ENCODE measurements at regions not wholly inside any gene's neighbourhood (a gene's known extent, or its start where the extent isn't known, plus 50 kb on each side); places are given as distances from the start of the nearest gene placed in this dataset.
A peak's percentile ranks its signal among the peaks of the same experiment; 100 is the strongest.

GRCh38 chr2:30323499-30323898 is 92.2 kb downstream of the LBH start:
- no peak for TF ChIP-seq Cebpa-rat (IDR thresholded peaks at IDR 0.05)
- no peak overlapping the region for H3K4me3 ChIP-seq
- H3K27me3 ChIP-seq = no peaks in the 10 kb centered on the region

GRCh38 chr2:30324245-30324908 is 93.0 kb downstream of the LBH start:
- no peak overlapping the region for H3K27ac ChIP-seq
- peak overlapping the region in 7 of 11 experiments; percentile 45 to 71 (median 68); a peak in 13 of 22 replicates for H3K4me2 ChIP-seq
- TF ChIP-seq Cebpa-rat (IDR thresholded peaks at IDR 0.05) = no peak
- H3K4me3 ChIP-seq = no peak overlapping the region
- H3K9ac ChIP-seq = no peak overlapping the region
- H4K20me1 ChIP-seq = no peaks in the 10 kb centered on the region
- H3K27me3 ChIP-seq = no peaks in the 10 kb centered on the region
- peaks cover 15 to 57% (median 35%) of the 10 kb centered on the region in 10 experiments for H3K4me1 ChIP-seq
- peaks cover 0 to 8% (median 7%) of the 10 kb centered on the region in 11 experiments; a peak in 16 of 22 replicates for H3K9me3 ChIP-seq (replicated peaks in 1 of 11)
- H3K36me3 ChIP-seq = no peaks in the 10 kb centered on the region

More at GRCh38 chr2:30323499-30323898, 92.2 kb downstream of the LBH start:
- peaks cover 0 to 5% (median 0%) of the 10 kb centered on the region in 11 experiments; a peak in 3 of 22 replicates for H3K9me3 ChIP-seq (replicated peaks in 1 of 11)
- peak overlapping the region in 8 of 11 experiments; percentile 4 to 71 (median 61); a peak in 15 of 22 replicates for H3K4me2 ChIP-seq
- H4K20me1 ChIP-seq = no peaks in the 10 kb centered on the region
- no peak overlapping the region for H3K9ac ChIP-seq
- H3K4me1 ChIP-seq = peaks cover 15 to 57% (median 35%) of the 10 kb centered on the region in 10 experiments
- H3K27ac ChIP-seq = no peak overlapping the region
- H3K36me3 ChIP-seq = no peaks in the 10 kb centered on the region

GRCh38 chr2:30325600-30326328 is 94.4 kb downstream of the LBH start:
- TF ChIP-seq Cebpa-rat (IDR thresholded peaks at IDR 0.05) = no peak
- Histone ChIP-seq H3K9me3 (replicated peaks in 1 of 11) (peaks cover 9 to 22% (median 21%) of the 10 kb centered on the region in 11 experiments; a peak in 21 of 22 replicates), H3K4me2 (peak overlapping the region; percentile 2 to 47 (median 24); a peak in 16 of 22 replicates), H3K27me3 (no peaks in the 10 kb centered on the region), H3K36me3 (no peaks in the 10 kb centered on the region), H3K27ac (no peak overlapping the region), H3K9ac (no peak overlapping the region), H3K4me3 (no peak overlapping the region), H3K4me1 (peaks cover 15 to 57% (median 35%) of the 10 kb centered on the region in 10 experiments), H4K20me1 (no peaks in the 10 kb centered on the region)

GRCh38 chr2:30326497-30326896 is 95.2 kb downstream of the LBH start:
- TF ChIP-seq Cebpa-rat (IDR thresholded peaks at IDR 0.05) = no peak
- no peak overlapping the region for H3K9ac ChIP-seq
- H3K4me3 ChIP-seq = no peak overlapping the region
- no peaks in the 10 kb centered on the region for H3K27me3 ChIP-seq
- H3K36me3 ChIP-seq = no peaks in the 10 kb centered on the region
- peaks cover 9 to 49% (median 29%) of the 10 kb centered on the region in 10 experiments for H3K4me1 ChIP-seq
- peak overlapping the region in 10 of 11 experiments; percentile 2 to 47 (median 30); a peak in 9 of 22 replicates for H3K4me2 ChIP-seq
- H3K27ac ChIP-seq = no peak overlapping the region
- no peaks in the 10 kb centered on the region for H4K20me1 ChIP-seq
- peaks cover 12 to 28% (median 22%) of the 10 kb centered on the region in 11 experiments; a peak in 21 of 22 replicates for H3K9me3 ChIP-seq (replicated peaks in 1 of 11)

- H3K4me1 ChIP-seq = peaks cover 22 to 37% (median 26%) of the 10 kb centered on the region in 10 experiments
- H3K4me2 ChIP-seq = no peak overlapping the region
- H3K27ac ChIP-seq = no peak overlapping the region
- peaks cover 12 to 29% (median 22%) of the 10 kb centered on the region in 11 experiments; a peak in 21 of 22 replicates for H3K9me3 ChIP-seq (replicated peaks in 1 of 11)
- TF ChIP-seq Cebpa-rat (IDR thresholded peaks at IDR 0.05) = no peak
- H4K20me1 ChIP-seq = no peaks in the 10 kb centered on the region
- H3K9ac ChIP-seq = no peak overlapping the region
- no peaks in the 10 kb centered on the region for H3K36me3 ChIP-seq
- H3K27me3 ChIP-seq = no peaks in the 10 kb centered on the region
- no peak overlapping the region for H3K4me3 ChIP-seq
These were observed 99.7 kb downstream of the LBH start for GRCh38 chr2:30331038-30331437.

- TF ChIP-seq Cebpa-rat (IDR thresholded peaks at IDR 0.05) = no peak
- H3K9ac ChIP-seq = no peak overlapping the region
- no peaks in the 10 kb centered on the region for H3K27me3 ChIP-seq
- H3K4me3 ChIP-seq = no peak overlapping the region
- H3K4me2 ChIP-seq = no peak overlapping the region
- H3K27ac ChIP-seq = no peak overlapping the region
- H3K4me1 ChIP-seq = peaks cover 23 to 40% (median 28%) of the 10 kb centered on the region in 10 experiments
- no peaks in the 10 kb centered on the region for H3K36me3 ChIP-seq
- H3K9me3 ChIP-seq (replicated peaks in 1 of 11) = peaks cover 12 to 29% (median 22%) of the 10 kb centered on the region in 11 experiments; a peak in 21 of 22 replicates
- H4K20me1 ChIP-seq = no peaks in the 10 kb centered on the region
These were observed 100.5 kb downstream of the LBH start for GRCh38 chr2:30331869-30332268.

- no peaks in the 10 kb centered on the region for H4K20me1 ChIP-seq
- H3K27ac ChIP-seq = no peak overlapping the region
- H3K4me2 ChIP-seq = peak overlapping the region in 1 of 11 experiments; percentile 93; a peak in 1 of 22 replicates
- no peak overlapping the region for H3K9ac ChIP-seq
- H3K9me3 ChIP-seq (replicated peaks in 1 of 11) = peaks cover 12 to 29% (median 22%) of the 10 kb centered on the region in 11 experiments; a peak in 21 of 22 replicates
- no peak overlapping the region for H3K4me3 ChIP-seq
- H3K27me3 ChIP-seq = no peaks in the 10 kb centered on the region
- H3K4me1 ChIP-seq = peaks cover 33 to 51% (median 38%) of the 10 kb centered on the region in 10 experiments
- H3K36me3 ChIP-seq = no peaks in the 10 kb centered on the region
- no peak for TF ChIP-seq Cebpa-rat (IDR thresholded peaks at IDR 0.05)
These were observed 101.6 kb downstream of the LBH start for GRCh38 chr2:30332791-30333453.

- Histone ChIP-seq H3K36me3 (no peaks in the 10 kb centered on the region), H4K20me1 (no peaks in the 10 kb centered on the region), H3K27me3 (no peaks in the 10 kb centered on the region), H3K9me3 (replicated peaks in 1 of 11) (peaks cover 5 to 18% (median 10%) of the 10 kb centered on the region in 11 experiments; a peak in 20 of 22 replicates), H3K4me1 (peaks cover 34 to 67% (median 54%) of the 10 kb centered on the region in 10 experiments), H3K4me3 (no peak overlapping the region), H3K9ac (peak overlapping the region in 4 of 11 experiments; percentile 16 to 34 (median 31); a peak in 3 of 22 replicates), H3K27ac (peak overlapping the region in 2 of 11 experiments; percentile 10 to 22; a peak in 1 of 22 replicates), H3K4me2 (peak overlapping the region; percentile 26 to 93 (median 91); a peak in 21 of 22 replicates)
- TF ChIP-seq Cebpa-rat (IDR thresholded peaks at IDR 0.05) = no peak
These were observed 103.5 kb downstream of the LBH start for GRCh38 chr2:30334762-30335363.

All from BLaER1 treated with 17β-estradiol and CSF1 and Interleukin-3, amounts not matched to agents 10 nM and 100 nM (cell line).